Endodermal cell (in vitro differentiated cells): ENCODE measurements at regions not wholly inside any gene's neighbourhood (a gene's known extent, or its start where the extent isn't known, plus 50 kb on each side); places are given as distances from the start of the nearest gene placed in this dataset.
"Not testable (repeated sequence)": the region's sequence is repeated elsewhere in the genome, so short reads cannot be mapped to it uniquely, and the experiment has no call there.

Experiments
- DNase-seq: peaks from one replicate; pipeline ENCODE4 v3.0.0-alpha.2; 2017
- H3K27ac ChIP-seq: 2 replicates; pipeline ENCODE4 v1.5.1; 2013; ENCODE audit warnings: mild to moderate bottlenecking, low read depth, low read length, moderate library complexity
- H3K27me3 ChIP-seq: 2 replicates; pipeline ENCODE4 v1.6.1; 2013; ENCODE audit warnings: mild to moderate bottlenecking, low read length, moderate library complexity; ENCODE audit not compliant: insufficient read depth, control insufficient read depth, poor library complexity, severe bottlenecking
- H3K36me3 ChIP-seq: 2 replicates; pipeline ENCODE4 v1.7.0; 2013; ENCODE audit warnings: mild to moderate bottlenecking, low read length, moderate library complexity; ENCODE audit not compliant: control insufficient read depth, insufficient read depth
- H3K4me1 ChIP-seq: one replicate; pipeline ENCODE4 v1.7.0; 2013; ENCODE audit warnings: low read length; ENCODE audit not compliant: control insufficient read depth, insufficient read depth
- H3K4me3 ChIP-seq: 2 replicates; pipeline ENCODE4 v1.5.1; 2013; ENCODE audit warnings: mild to moderate bottlenecking, low read length, moderate library complexity
- H3K9ac ChIP-seq: 2 replicates; pipeline ENCODE4 v1.6.1; 2013; ENCODE audit warnings: mild to moderate bottlenecking, low read length, moderate library complexity; ENCODE audit not compliant: poor library complexity, severe bottlenecking; ENCODE audit errors: extremely low read depth
- H3K9me3 ChIP-seq: 2 replicates; pipeline ENCODE4 v1.6.1; 2013; ENCODE audit warnings: mild to moderate bottlenecking, low read length, moderate library complexity; ENCODE audit not compliant: control insufficient read depth
- H3K27ac Mint-ChIP-seq: 2 replicates; pipeline ENCODE4 v1.8.0; 2020; ENCODE audit warnings: mixed read lengths
- H3K27me3 Mint-ChIP-seq: 2 replicates; pipeline ENCODE4 v1.8.0; 2021; ENCODE audit warnings: mild to moderate bottlenecking, mixed read lengths; ENCODE audit not compliant: insufficient read depth
- H3K36me3 Mint-ChIP-seq: 2 replicates; pipeline ENCODE4 v1.8.0; 2020; ENCODE audit warnings: low read depth, mixed read lengths
- H3K4me1 Mint-ChIP-seq: 2 replicates; pipeline ENCODE4 v1.8.0; 2020; ENCODE audit warnings: mixed read lengths
- H3K4me3 Mint-ChIP-seq: 2 replicates; pipeline ENCODE4 v1.8.0; 2020; ENCODE audit warnings: mild to moderate bottlenecking, moderate library complexity, mixed read lengths
- H3K9me3 Mint-ChIP-seq: 2 replicates; pipeline ENCODE4 v1.8.0; 2020; ENCODE audit warnings: mild to moderate bottlenecking, mixed read lengths
- CTCF ChIP-seq: fragments of 200-600 bp; sonication (generic); conservative IDR thresholded peaks from 2 replicates; pipeline ENCODE4 v1.5.0; 2021; ENCODE audit warnings: antibody characterized with exemption, mild to moderate bottlenecking
- WGBS, 2 experiments: methylation state at CpG; one replicate each; pipeline versions ENCODE4 v1.1.5 to v1.1.7; 2013; ENCODE audit warnings: missing lambda C conversion rate in 2 of 2, mixed read lengths in 1 of 2; ENCODE audit not compliant: insufficient coverage in 1 of 2, insufficient read length in 1 of 2; 5-methylcytosine and 5-hydroxymethylcytosine counted together

GRCh38 chr16:29306201-29306600 lies 100.3 kb downstream of the NPIPB11 start:
- Histone ChIP-seq H3K9me3 (no peaks in the 10 kb centered on the region), H3K36me3 (no peaks in the 10 kb centered on the region), H3K9ac (no peak overlapping the region), H3K4me3 (no peak overlapping the region), H3K27ac (no peak overlapping the region), H3K27me3 (no peaks in the 10 kb centered on the region), H3K4me1 (no peaks in the 10 kb centered on the region)
- no peak for DNase-seq
- Mint-ChIP-seq H3K27ac (no peak overlapping the region), H3K4me1 (no peaks in the 10 kb centered on the region), H3K4me3 (no peak overlapping the region), H3K36me3 (no peaks in the 10 kb centered on the region), H3K27me3 (no peaks in the 10 kb centered on the region), H3K9me3 (no peaks in the 10 kb centered on the region)
- no peak for TF ChIP-seq CTCF
- WGBS, 2 experiments = 92 to 94% methylated on average over 12 to 14 of the region's 14 CpGs

DNA sequence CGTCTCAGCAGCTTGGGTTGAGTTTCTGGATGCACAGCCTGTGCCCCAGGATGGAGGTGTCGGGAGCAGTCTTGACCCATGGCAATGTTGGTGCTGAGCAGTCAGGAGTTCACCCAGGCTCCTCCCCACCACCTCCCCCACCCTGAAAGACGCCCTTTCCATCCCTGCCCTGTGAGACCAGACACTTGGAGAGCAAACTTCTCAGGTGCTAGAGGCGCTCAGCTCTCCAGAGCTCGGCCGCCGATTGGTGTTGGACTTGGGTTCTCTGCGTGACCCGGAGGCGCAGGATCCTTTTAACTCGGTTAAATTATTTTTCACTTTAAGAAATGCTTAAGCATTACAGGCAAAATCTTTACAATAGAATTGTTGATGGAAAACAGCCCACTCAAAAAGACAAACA lies 101.5 kb downstream of the NPIPB11 start:
- not testable (repeated sequence) for H3K36me3 ChIP-seq, H3K36me3 Mint-ChIP-seq, H3K4me3 ChIP-seq, H3K27me3 Mint-ChIP-seq, H3K4me3 Mint-ChIP-seq, H3K27ac Mint-ChIP-seq, H3K9ac ChIP-seq, H3K4me1 Mint-ChIP-seq, H3K9me3 Mint-ChIP-seq, H3K27me3 ChIP-seq, DNase-seq, H3K9me3 ChIP-seq, H3K4me1 ChIP-seq, H3K27ac ChIP-seq
- 87 to 95% methylated on average over 8 to 11 of the region's 11 CpGs for WGBS, 2 experiments

- Mint-ChIP-seq H3K27me3 (no peaks in the 10 kb centered on the region), H3K36me3 (no peaks in the 10 kb centered on the region), H3K9me3 (no peaks in the 10 kb centered on the region), H3K4me3 (no peak overlapping the region), H3K27ac (no peak overlapping the region), H3K4me1 (no peaks in the 10 kb centered on the region)
- Histone ChIP-seq H3K9ac (no peak overlapping the region), H3K27me3 (no peaks in the 10 kb centered on the region), H3K4me1 (no peaks in the 10 kb centered on the region), H3K9me3 (no peaks in the 10 kb centered on the region), H3K27ac (no peak overlapping the region), H3K36me3 (no peaks in the 10 kb centered on the region), H3K4me3 (no peak overlapping the region)
- no peak for TF ChIP-seq CTCF
- WGBS, 2 experiments = 90 to 92% methylated on average over 10 to 11 of the region's 11 CpGs
- no peak for DNase-seq
Measured at GRCh38 chr16:29304251-29304650, 102.3 kb downstream of the NPIPB11 start.

DNA sequence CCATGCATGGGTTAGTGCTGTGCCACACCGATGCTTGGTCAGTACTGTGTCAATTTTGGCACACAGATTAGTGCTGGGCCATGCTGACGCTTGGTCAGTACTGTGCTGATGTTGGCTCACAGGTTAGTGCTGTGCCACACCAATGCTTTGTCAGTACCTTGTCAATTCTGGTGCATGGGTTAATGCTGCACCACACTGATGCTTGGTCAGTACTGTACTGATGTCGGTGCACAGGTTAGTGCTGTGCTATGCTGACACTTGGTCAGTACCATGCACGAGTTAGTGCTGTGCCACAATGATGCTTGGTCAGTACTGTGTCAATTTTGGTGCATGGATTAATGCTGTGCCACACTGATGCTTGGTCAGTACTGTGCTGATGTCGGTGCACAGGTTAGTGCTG lies 103.0 kb downstream of the NPIPB11 start:
- Histone ChIP-seq H3K9me3 (no peaks in the 10 kb centered on the region), H3K4me1 (no peaks in the 10 kb centered on the region), H3K4me3 (no peak overlapping the region), H3K36me3 (no peaks in the 10 kb centered on the region), H3K27ac (no peak overlapping the region), H3K27me3 (no peaks in the 10 kb centered on the region), H3K9ac (no peak overlapping the region)
- Mint-ChIP-seq H3K4me3 (no peak overlapping the region), H3K36me3 (no peaks in the 10 kb centered on the region), H3K4me1 (no peaks in the 10 kb centered on the region), H3K27ac (no peak overlapping the region), H3K27me3 (no peaks in the 10 kb centered on the region), H3K9me3 (no peaks in the 10 kb centered on the region)
- WGBS, 2 experiments = 91 to 96% methylated on average over 4 to 5 of the region's 5 CpGs
- no peak for DNase-seq
- no peak for TF ChIP-seq CTCF
